ENCODE measurements at regions not wholly inside any gene's neighbourhood (a gene's known extent, or its start where the extent isn't known, plus 50 kb on each side); places are given as distances from the start of the nearest gene placed in this dataset.
A peak's percentile ranks its signal among the peaks of the same experiment; 100 is the strongest.

DNA sequence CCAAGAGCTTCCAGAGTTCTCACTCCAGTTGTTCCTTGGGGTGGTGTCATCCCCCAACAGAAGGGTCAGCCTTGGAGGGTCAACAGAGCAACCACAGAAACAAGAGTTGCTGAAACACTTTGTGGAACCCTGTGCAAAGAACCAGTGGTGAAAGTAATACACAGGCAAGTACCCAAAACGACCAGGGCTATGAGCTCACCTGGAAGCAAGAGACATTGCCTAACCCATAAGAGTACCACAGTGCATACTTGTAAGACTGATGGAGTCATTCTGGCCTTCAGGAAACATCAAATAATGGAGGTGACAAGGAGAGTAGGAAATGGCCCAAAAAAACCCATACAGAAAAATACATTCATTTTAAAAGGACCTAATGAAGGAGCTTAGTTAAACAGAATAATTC lies 184.3 kb upstream of the TSC22D1 start:
- TF ChIP-seq, protein P1, sequence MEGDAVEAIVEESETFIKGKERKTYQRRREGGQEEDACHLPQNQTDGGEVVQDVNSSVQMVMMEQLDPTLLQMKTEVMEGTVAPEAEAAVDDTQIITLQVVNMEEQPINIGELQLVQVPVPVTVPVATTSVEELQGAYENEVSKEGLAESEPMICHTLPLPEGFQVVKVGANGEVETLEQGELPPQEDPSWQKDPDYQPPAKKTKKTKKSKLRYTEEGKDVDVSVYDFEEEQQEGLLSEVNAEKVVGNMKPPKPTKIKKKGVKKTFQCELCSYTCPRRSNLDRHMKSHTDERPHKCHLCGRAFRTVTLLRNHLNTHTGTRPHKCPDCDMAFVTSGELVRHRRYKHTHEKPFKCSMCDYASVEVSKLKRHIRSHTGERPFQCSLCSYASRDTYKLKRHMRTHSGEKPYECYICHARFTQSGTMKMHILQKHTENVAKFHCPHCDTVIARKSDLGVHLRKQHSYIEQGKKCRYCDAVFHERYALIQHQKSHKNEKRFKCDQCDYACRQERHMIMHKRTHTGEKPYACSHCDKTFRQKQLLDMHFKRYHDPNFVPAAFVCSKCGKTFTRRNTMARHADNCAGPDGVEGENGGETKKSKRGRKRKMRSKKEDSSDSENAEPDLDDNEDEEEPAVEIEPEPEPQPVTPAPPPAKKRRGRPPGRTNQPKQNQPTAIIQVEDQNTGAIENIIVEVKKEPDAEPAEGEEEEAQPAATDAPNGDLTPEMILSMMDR (IDR thresholded peaks at IDR 0.05) = no peak
- WGBS, 3 donors = 41 to 66% (median 45%) methylated on average over 1 of the region's 1 CpG
- Histone ChIP-seq H3K27ac (peak overlapping the region; percentile 97), H3K9me3 (no peaks in the 10 kb centered on the region), H3K27me3 (ENCODE audit: insufficient read depth in 3 of 3, low read length in 2 of 3) (no peaks in the 10 kb centered on the region), H3K4me3 (no peak overlapping the region), H3K36me3 (ENCODE audit: insufficient read depth in 1 of 2, low read depth in 1 of 2) (no peaks in the 10 kb centered on the region), H3K4me1 (peaks cover 12% of the 10 kb centered on the region)
- intact Hi-C loops (cut with DNase I) = loop anchor here (5.0 kb wide), 2 partner anchors 87 to 92 kb away; no protein-coding TSS in a partner anchor
- DNase-seq (no peak), ATAC-seq (peak in 1 of 4 donors; percentile 23)

DNA sequence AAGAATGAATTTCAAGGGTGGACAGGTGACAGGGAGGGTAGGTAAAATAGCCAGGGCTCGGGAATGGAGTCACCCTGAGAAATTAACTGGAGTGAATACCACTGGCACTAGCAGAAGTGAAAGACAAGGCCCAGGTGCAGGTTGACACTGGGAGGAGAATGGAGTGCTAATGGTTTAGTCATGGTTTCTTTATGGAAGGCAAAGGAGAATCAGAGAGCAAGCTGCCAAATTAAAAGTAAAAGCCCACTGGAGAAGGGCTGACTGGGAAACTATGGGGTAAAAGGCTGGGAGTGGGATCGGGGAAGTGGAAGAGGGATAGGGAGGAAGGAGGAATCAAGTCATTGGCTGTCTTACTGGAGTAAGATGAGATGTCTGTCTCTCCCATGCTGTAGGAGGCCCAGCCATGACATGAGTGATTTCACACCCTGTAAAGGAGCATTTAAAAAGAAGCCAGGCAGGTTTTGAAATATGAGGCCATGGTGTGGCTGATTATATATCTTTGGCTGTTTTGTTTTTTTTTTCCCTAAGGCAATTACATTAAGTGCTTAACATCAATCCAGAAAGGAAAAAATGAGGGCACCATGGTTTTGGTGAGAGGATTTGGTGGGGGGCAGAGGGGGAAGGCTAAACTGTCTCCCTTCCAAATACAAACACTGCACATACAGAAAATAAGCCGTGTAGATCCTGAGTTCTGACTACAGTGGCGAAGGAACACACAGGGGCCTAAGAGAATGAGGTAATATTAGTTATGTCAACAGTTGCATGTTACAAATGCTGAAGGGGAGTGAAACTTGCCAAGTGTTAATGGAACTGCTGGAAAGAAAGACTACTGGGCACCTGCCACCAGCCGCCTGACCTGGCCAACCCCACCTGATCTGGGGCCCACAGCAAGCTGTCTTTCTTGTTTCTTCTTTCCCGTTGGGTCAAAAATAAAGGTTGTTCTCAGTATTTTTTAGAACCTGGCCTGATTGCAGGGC lies 183.5 kb upstream of the TSC22D1 start:
- Histone ChIP-seq H3K36me3 (ENCODE audit: insufficient read depth in 1 of 2, low read depth in 1 of 2) (no peaks in the 10 kb centered on the region), H3K4me3 (peak overlapping the region; percentile 49), H3K27ac (peak overlapping the region; percentile 97), H3K4me1 (peaks cover 12% of the 10 kb centered on the region), H3K27me3 (ENCODE audit: insufficient read depth in 3 of 3, low read length in 2 of 3) (no peaks in the 10 kb centered on the region), H3K9me3 (no peaks in the 10 kb centered on the region)
- intact Hi-C loops (cut with DNase I) = loop anchor here (5.0 to 10.0 kb wide), 3 partner anchors 88 to 205 kb away; no protein-coding TSS in a partner anchor
- TF ChIP-seq, protein P1 (IDR thresholded peaks at IDR 0.05) = no peak
- DNase-seq = peak; percentile 18 to 70
- ATAC-seq = peak; percentile 82 to 86 (median 84)
- 22 to 36% (median 25%) methylated on average over 6 of the region's 6 CpGs for WGBS, 3 donors

DNA sequence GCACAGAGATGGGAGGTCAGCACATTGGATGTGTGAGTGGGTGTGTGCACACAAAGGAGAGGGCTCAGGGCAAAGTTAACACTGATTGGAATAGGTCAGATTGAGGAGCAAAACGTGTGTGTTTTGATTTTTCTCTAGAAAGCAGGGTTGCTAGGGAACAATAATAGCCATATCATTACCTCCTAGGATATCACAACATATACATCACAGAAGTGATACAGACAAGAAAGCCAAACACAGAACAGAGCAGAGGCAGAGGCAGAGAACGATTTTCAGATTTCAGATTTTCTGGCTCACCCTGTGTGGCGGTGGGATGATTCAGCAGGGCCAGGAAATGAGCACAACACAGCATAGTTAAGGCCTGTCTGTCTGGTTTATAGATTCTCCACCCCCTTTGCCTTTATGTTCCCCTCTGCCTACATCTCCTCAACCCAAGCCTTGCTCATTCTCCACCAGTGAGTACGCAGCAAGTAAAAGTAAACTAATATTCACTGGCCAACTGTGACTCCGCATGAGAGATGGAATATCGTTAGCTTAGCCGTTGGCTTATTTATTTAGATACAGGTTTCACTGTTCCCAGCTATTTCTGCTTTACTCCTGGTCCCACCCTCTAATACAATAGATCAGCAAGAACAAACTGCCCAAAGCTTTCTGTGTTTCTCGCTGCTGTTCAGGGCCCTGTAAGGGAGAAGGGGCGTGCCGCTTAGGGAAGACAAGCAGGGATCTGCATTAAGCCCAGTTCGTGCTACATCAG lies 182.7 kb upstream of the TSC22D1 start:
- H3K27ac ChIP-seq = peak overlapping the region; percentile 97
- no peaks in the 10 kb centered on the region for H3K36me3 ChIP-seq (ENCODE audit: insufficient read depth in 1 of 2, low read depth in 1 of 2)
- no peak for DNase-seq
- no peaks in the 10 kb centered on the region for H3K27me3 ChIP-seq (ENCODE audit: insufficient read depth in 3 of 3, low read length in 2 of 3)
- peaks cover 12% of the 10 kb centered on the region for H3K4me1 ChIP-seq
- no peaks in the 10 kb centered on the region for H3K9me3 ChIP-seq
- peak; percentile 44 to 65 (median 48) for ATAC-seq
- TF ChIP-seq, protein P1 (IDR thresholded peaks at IDR 0.05) = no peak
- peak overlapping the region; percentile 49 for H3K4me3 ChIP-seq
- WGBS, 3 donors = 28 to 49% (median 47%) methylated on average over 11 of the region's 11 CpGs
- intact Hi-C loops (cut with DNase I) = loop anchor here in 1 of 2 donors (10.0 kb wide), 1 partner anchor 206 kb away; no protein-coding TSS in a partner anchor

DNA sequence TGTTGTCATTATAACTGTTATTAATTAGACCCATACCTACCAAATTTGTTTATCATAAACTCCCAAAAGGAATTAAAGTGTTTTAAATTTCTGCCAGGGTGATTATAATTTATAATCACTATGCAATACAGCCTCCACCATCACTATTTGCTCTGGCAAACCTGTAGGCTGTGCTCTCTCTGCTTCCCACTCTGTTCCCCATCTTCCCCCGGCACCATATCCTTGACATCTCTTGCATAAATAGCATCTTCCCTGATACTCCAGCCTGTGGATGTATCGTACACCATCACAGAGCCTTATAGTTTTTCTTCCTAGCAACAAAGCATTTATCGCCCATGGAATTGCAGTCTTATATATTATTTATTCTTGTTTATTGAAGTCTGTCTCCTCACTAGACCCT lies 181.5 kb upstream of the TSC22D1 start:
- WGBS, 3 donors = 86 to 96% (median 93%) methylated on average over 3 of the region's 3 CpGs
- DNase-seq (no peak), ATAC-seq (no peak)
- H3K27ac ChIP-seq = peak overlapping the region; percentile 97
- intact Hi-C loops (cut with DNase I) = loop anchor here in 1 of 2 donors (10.0 kb wide), 1 partner anchor 207 kb away; no protein-coding TSS in a partner anchor
- TF ChIP-seq, protein P1 (IDR thresholded peaks at IDR 0.05) = no peak
- H3K9me3 ChIP-seq = no peaks in the 10 kb centered on the region
- H3K27me3 ChIP-seq (ENCODE audit: insufficient read depth in 3 of 3, low read length in 2 of 3) = no peaks in the 10 kb centered on the region
- H3K4me1 ChIP-seq = peaks cover 12% of the 10 kb centered on the region
- H3K36me3 ChIP-seq (ENCODE audit: insufficient read depth in 1 of 2, low read depth in 1 of 2) = no peaks in the 10 kb centered on the region
- peak overlapping the region; percentile 49 for H3K4me3 ChIP-seq
